BLaER1 treated with 17β-estradiol and CSF1 and Interleukin-3, amounts not matched to agents 10 nM and 100 nM (cell line): ENCODE measurements at regions not wholly inside any gene's neighbourhood (a gene's known extent, or its start where the extent isn't known, plus 50 kb on each side); places are given as distances from the start of the nearest gene placed in this dataset.

Source experiments
- H3K27ac ChIP-seq, 11 experiments: shearing (Covaris generic); formaldehyde crosslinking; 2 replicates each; pipeline ENCODE4 v1.8.1; 2022
- H3K27me3 ChIP-seq, 11 experiments: shearing (Covaris generic); formaldehyde crosslinking; 2 replicates each; pipeline ENCODE4 v1.8.1; 2022
- H3K36me3 ChIP-seq, 11 experiments: shearing (Covaris generic); formaldehyde crosslinking; 2 replicates each; pipeline ENCODE4 v1.8.1; 2022
- H3K4me1 ChIP-seq, 10 experiments: shearing (Covaris generic); formaldehyde crosslinking; 2 replicates each; pipeline ENCODE4 v1.8.1; 2022
- H3K4me2 ChIP-seq, 11 experiments: shearing (Covaris generic); formaldehyde crosslinking; 2 replicates each; pipeline ENCODE4 v1.8.1; 2022
- H3K4me3 ChIP-seq, 10 experiments: shearing (Covaris generic); formaldehyde crosslinking; 2 replicates each; pipeline ENCODE4 v1.8.1; 2022
- H3K9ac ChIP-seq, 11 experiments: shearing (Covaris generic); formaldehyde crosslinking; 2 replicates each; pipeline ENCODE4 v1.8.1; 2022
- H3K9me3 ChIP-seq, 11 experiments: shearing (Covaris generic); formaldehyde crosslinking; replicated peaks in 1 of 11; 2 replicates each; pipeline ENCODE4 v1.8.1; 2022
- H4K20me1 ChIP-seq, 11 experiments: shearing (Covaris generic); formaldehyde crosslinking; 2 replicates each; pipeline ENCODE4 v1.8.1; 2022
- Cebpa-rat ChIP-seq, 11 experiments: shearing (Covaris generic); IDR thresholded peaks; 2 replicates each; pipeline ENCODE4 v1.8.1; 2022

DNA sequence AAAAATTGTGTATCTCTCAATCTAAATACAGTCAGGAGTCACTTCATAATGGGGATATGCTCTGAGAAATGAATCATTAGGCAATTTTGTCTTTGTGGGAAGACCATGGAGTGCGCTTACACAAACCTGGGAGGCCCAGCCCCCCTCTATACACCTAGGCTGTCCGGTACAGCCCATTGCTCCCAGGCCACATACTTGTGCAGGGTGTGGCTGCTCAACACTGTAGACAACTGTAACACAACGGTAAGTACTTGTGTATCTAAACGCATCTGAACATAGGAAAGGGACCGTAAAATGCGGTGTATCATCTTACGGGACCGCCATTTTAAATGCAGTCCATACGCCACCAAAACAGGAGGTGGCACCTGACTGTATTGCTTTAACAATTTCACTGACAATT lies 58.0 kb upstream of the FRMD1 start:
- Histone ChIP-seq H4K20me1 (peaks cover 0 to 3% (median 0%) of the 10 kb centered on the region in 11 experiments; a peak in 1 of 22 replicates), H3K9ac (no peak overlapping the region), H3K9me3 (no peaks in the 10 kb centered on the region), H3K4me2 (no peak overlapping the region), H3K4me1 (peaks cover 0 to 15% (median 5%) of the 10 kb centered on the region in 10 experiments; a peak in 10 of 20 replicates), H3K27ac (no peak overlapping the region), H3K4me3 (no peak overlapping the region), H3K27me3 (no peaks in the 10 kb centered on the region), H3K36me3 (no peaks in the 10 kb centered on the region)
- no peak for TF ChIP-seq Cebpa-rat (IDR thresholded peaks at IDR 0.05)

- no peaks in the 10 kb centered on the region for H3K9me3 ChIP-seq
- no peak overlapping the region for H3K9ac ChIP-seq
- no peak for TF ChIP-seq Cebpa-rat (IDR thresholded peaks at IDR 0.05)
- peaks cover 0 to 15% (median 5%) of the 10 kb centered on the region in 10 experiments; a peak in 10 of 20 replicates for H3K4me1 ChIP-seq
- H3K36me3 ChIP-seq: no peaks in the 10 kb centered on the region
- H3K4me3 ChIP-seq: no peak overlapping the region
- H3K4me2 ChIP-seq: no peak overlapping the region
- peaks cover 0 to 3% (median 0%) of the 10 kb centered on the region in 11 experiments; a peak in 1 of 22 replicates for H4K20me1 ChIP-seq
- no peaks in the 10 kb centered on the region for H3K27me3 ChIP-seq
- no peak overlapping the region for H3K27ac ChIP-seq
Measured at GRCh38 chr6:168136622-168137021, 57.6 kb upstream of the FRMD1 start.

GRCh38 chr6:168136001-168136400 lies 57.0 kb upstream of the FRMD1 start:
- no peaks in the 10 kb centered on the region for H3K36me3 ChIP-seq
- no peaks in the 10 kb centered on the region for H3K27me3 ChIP-seq
- H3K9me3 ChIP-seq: no peaks in the 10 kb centered on the region
- no peak overlapping the region for H3K27ac ChIP-seq
- no peak for TF ChIP-seq Cebpa-rat (IDR thresholded peaks at IDR 0.05)
- peaks cover 0 to 15% (median 5%) of the 10 kb centered on the region in 10 experiments; a peak in 10 of 20 replicates for H3K4me1 ChIP-seq
- peaks cover 0 to 3% (median 0%) of the 10 kb centered on the region in 11 experiments; a peak in 1 of 22 replicates for H4K20me1 ChIP-seq
- H3K4me3 ChIP-seq: no peak overlapping the region
- H3K4me2 ChIP-seq: no peak overlapping the region
- no peak overlapping the region for H3K9ac ChIP-seq

DNA sequence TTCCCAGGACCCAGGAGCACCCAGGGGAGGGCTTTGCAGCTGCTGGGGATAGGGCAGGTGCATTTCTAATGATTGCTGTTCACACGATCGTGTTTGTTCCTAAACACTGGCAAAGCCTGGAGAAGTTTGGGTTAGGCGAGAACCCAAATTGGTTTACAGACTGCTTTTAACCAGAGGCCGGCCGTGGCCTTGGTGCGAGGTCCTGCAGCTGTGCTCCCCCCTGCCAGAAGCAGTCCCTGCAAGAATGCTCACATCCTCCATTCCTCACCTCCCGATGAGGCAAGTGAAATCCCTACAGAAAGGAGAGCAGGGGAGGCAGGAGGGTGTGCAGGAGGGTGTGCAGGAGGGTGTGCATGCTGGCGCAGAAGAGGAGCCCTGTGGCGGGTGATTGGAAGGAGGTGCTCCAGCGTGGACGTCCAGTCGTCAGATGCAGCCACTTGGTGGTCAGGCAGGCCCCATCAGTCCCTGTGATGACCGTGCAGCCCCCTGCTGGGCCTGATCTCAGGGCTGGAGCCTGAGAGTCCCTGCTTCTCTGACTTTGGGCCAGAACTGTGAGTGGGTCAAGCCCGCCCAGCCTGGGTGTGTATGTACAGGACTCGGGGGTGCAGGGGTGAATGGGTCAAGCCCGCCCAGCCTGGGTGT lies 55.7 kb upstream of the FRMD1 start:
- no peaks in the 10 kb centered on the region for H3K9me3 ChIP-seq
- H3K9ac ChIP-seq: no peak overlapping the region
- H4K20me1 ChIP-seq: peaks cover 0 to 3% (median 0%) of the 10 kb centered on the region in 11 experiments; a peak in 1 of 22 replicates
- no peaks in the 10 kb centered on the region for H3K27me3 ChIP-seq
- H3K4me3 ChIP-seq: no peak overlapping the region
- H3K4me1 ChIP-seq: peaks cover 0 to 15% (median 5%) of the 10 kb centered on the region in 10 experiments; a peak in 10 of 20 replicates
- no peak for TF ChIP-seq Cebpa-rat (IDR thresholded peaks at IDR 0.05)
- H3K4me2 ChIP-seq: 0 out of 22 replicates have a peak overlapping the region, but pooled peaks of 1 of the 11 experiments have one; percentile 7
- no peaks in the 10 kb centered on the region for H3K36me3 ChIP-seq
- H3K27ac ChIP-seq: no peak overlapping the region

DNA sequence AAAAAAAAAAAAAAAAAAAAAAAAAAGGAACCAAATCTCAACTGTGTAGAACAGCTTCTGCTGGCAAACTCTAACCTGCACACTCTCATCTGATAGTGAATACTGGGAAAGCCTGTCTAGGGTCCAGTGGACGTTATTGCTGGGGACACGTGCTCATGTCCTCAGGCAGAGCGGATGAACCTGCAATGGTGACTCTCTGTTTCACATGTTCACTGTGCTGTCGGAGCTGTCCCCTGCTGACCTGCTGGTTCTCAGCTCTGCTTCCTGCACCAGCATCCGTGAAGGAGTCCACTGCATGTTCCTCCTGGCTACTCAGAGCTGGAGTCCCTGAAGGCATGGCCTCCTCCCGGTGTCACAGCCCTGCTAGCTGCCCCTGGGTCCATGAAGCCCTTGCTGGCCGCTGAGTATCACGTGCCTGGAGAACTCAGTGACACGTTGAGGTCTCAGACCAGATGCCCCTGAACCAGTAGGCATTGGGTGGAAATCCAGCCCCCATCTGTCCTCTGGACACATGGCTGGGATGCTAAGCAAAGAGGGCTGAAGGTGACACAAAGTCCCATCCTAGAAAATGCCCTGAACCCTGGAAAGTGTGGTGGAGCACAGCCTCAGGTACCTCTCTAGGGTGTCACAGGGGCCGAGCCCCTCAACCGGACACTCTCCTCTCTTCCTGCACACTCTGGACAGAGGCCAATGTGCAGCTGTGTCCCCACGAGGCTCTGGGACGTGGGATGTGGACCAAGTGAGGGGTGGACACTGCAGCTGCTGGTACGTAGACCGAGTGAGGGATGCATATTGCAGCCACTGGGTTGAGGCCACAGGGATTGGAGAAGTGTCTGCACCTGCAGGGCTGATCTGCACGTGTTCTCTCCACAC lies 54.9 kb upstream of the FRMD1 start:
- H3K9ac ChIP-seq: no peak overlapping the region
- peaks cover 0 to 3% (median 0%) of the 10 kb centered on the region in 11 experiments; a peak in 1 of 22 replicates for H4K20me1 ChIP-seq
- H3K4me1 ChIP-seq: peaks cover 0 to 13% (median 3%) of the 10 kb centered on the region in 10 experiments; a peak in 10 of 20 replicates
- no peak overlapping the region for H3K27ac ChIP-seq
- no peaks in the 10 kb centered on the region for H3K9me3 ChIP-seq
- no peaks in the 10 kb centered on the region for H3K27me3 ChIP-seq
- H3K4me2 ChIP-seq: 0 out of 22 replicates have a peak overlapping the region, but pooled peaks of 1 of the 11 experiments have one; percentile 7
- no peak overlapping the region for H3K4me3 ChIP-seq
- H3K36me3 ChIP-seq: no peaks in the 10 kb centered on the region
- TF ChIP-seq Cebpa-rat (IDR thresholded peaks at IDR 0.05): no peak

DNA sequence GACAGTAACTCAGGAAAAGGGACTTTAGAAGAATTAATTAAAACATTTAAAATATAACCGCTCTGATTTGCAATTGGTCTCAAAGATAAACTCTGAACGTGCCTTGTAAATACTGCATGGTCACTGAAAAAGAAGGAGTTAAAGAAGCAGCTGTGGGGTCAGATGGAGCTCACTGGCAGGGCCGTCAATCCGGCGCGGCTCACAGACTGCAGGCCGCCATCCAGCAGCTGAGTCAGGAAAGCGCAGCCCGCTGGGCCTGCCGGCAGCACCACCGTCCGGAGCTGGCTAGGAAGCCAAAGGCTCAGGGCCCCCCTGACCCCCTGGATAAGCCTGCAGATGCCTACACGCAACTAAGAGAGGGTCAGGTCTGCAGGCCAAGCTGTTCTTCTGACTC lies 54.2 kb upstream of the FRMD1 start:
- Histone ChIP-seq H3K4me2 (no peak overlapping the region), H4K20me1 (peaks cover 0 to 3% (median 0%) of the 10 kb centered on the region in 11 experiments; a peak in 1 of 22 replicates), H3K9me3 (no peaks in the 10 kb centered on the region), H3K27me3 (no peaks in the 10 kb centered on the region), H3K27ac (no peak overlapping the region), H3K4me1 (peaks cover 0 to 10% (median 0%) of the 10 kb centered on the region in 10 experiments; a peak in 8 of 20 replicates), H3K9ac (no peak overlapping the region), H3K36me3 (no peaks in the 10 kb centered on the region), H3K4me3 (no peak overlapping the region)
- TF ChIP-seq Cebpa-rat (IDR thresholded peaks at IDR 0.05): no peak

DNA sequence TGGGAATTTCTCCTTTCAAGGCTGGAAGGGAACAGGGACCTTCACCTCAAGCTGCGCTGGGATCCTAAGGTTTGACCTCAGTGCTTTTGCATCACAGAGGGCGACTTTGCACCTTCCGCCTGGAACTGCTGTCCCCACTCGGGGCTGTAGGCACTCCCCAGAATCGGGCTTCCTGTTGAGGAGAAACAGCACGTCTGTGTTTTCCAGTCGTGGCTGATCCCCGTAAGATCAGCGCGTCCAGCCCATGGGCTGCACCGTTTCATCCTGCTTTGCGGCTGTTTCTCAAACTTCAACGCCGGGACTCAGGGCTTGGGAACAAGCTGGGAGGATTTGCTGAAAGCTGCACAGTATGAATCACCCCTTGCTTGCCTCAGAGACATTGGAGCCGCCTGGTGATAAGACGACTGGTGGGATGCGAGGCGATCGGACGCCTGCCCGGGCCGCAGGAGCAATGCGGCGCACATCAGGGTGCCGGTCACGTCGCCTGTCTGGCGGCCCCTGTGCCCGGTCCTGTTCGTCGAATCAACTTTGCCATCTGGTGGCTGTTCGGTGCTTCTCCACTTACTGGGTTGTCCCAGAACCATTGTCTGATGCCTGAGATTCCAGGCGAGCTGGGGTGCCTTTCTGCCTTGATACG lies 53.6 kb upstream of the FRMD1 start:
- no peak overlapping the region for H3K4me3 ChIP-seq
- H3K27me3 ChIP-seq: no peaks in the 10 kb centered on the region
- H3K36me3 ChIP-seq: no peaks in the 10 kb centered on the region
- H3K4me2 ChIP-seq: no peak overlapping the region
- no peak overlapping the region for H3K9ac ChIP-seq
- peaks cover 0 to 3% (median 0%) of the 10 kb centered on the region in 11 experiments; a peak in 1 of 22 replicates for H4K20me1 ChIP-seq
- H3K4me1 ChIP-seq: peaks cover 0 to 10% (median 0%) of the 10 kb centered on the region in 10 experiments; a peak in 8 of 20 replicates
- no peak for TF ChIP-seq Cebpa-rat (IDR thresholded peaks at IDR 0.05)
- H3K9me3 ChIP-seq: no peaks in the 10 kb centered on the region
- H3K27ac ChIP-seq: no peak overlapping the region

GRCh38 chr6:168131464-168132415 lies 52.7 kb upstream of the FRMD1 start:
- H3K27ac ChIP-seq: no peak overlapping the region
- peaks cover 0 to 10% (median 0%) of the 10 kb centered on the region in 10 experiments; a peak in 8 of 20 replicates for H3K4me1 ChIP-seq
- H3K27me3 ChIP-seq: no peaks in the 10 kb centered on the region
- H3K4me3 ChIP-seq: no peak overlapping the region
- no peak for TF ChIP-seq Cebpa-rat (IDR thresholded peaks at IDR 0.05)
- H3K9ac ChIP-seq: no peak overlapping the region
- no peaks in the 10 kb centered on the region for H3K9me3 ChIP-seq
- H3K36me3 ChIP-seq: no peaks in the 10 kb centered on the region
- no peak overlapping the region for H3K4me2 ChIP-seq
- peaks cover 0 to 3% (median 0%) of the 10 kb centered on the region in 11 experiments; a peak in 1 of 22 replicates for H4K20me1 ChIP-seq
